Globus pallidus (tissue), 1 donor: ENCODE measurements at regions not wholly inside any gene's neighbourhood (a gene's known extent, or its start where the extent isn't known, plus 50 kb on each side); places are given as distances from the start of the nearest gene placed in this dataset.

Experiments
- DNase-seq: peaks from one replicate; pipeline ENCODE4 v3.0.0-alpha.2; 2015; ENCODE audit warnings: low spot score

GRCh38 chr2:226199555-226199954 lies 600.1 kb downstream of the IRS1 start:
- DNase-seq: no peak

DNA sequence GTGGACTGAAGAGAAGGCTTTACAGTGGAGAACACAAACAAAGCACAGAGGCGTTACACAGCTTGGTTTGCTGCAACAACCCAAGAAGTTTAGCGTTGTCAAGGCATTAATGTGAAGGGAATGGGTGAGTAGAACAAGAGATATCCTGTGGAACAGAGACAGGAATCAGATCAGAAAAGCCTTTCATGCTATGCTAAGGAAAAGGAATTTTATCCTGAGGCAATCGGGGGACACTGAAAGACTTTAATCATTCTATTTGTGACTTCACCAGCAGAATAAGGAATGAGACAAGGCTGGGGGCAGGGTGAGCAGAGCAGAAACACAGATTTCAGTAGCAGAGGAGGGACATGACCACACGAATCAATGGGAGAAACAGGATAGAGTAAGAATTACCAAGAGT lies 600.7 kb downstream of the IRS1 start:
- no peak for DNase-seq

- no peak for DNase-seq
Measured at GRCh38 chr2:226190479-226191252, 609.0 kb downstream of the IRS1 start.

DNA sequence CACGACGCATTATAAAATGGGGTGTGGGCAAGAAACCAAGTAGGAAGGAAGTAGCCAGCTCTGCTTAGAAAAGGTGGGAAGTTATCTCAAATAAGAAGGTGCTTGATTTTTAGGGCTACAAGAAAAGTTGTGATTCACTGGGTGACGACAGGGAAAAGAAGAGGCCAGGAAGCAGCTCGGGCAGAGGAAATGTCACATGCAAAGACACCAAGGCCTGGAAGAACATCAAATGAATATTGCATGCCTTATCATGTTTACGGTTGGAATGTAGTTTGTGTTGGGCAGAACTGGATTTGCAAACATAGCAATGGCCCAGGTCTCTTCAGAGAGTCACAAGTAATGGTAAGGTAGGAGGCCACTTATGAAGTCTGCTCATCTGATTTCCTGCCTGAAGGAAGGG lies 610.6 kb downstream of the IRS1 start:
- DNase-seq: no peak

DNA sequence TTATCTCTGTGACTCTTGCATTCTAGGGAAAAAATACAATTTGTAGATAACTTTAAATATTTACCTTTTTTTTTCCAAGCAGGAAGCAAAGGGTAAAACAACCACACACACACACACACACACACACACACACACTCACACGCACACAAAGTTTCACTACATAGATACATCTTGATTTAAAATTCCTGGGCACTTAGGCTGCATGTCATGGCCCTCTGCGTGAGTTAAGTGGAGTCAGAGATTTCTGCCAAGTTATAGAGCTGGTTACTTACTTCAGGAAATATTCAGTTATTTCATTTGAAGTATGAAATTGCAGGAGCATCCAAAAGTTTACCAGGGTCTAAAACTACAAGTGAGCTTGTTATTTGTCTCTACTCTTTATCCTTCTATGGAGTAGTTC lies 612.0 kb downstream of the IRS1 start:
- DNase-seq: no peak

GRCh38 chr2:226187156-226187555 lies 612.5 kb downstream of the IRS1 start:
- DNase-seq: no peak

GRCh38 chr2:226185616-226186211 lies 613.9 kb downstream of the IRS1 start:
- no peak for DNase-seq

- DNase-seq: no peak
Measured at GRCh38 chr2:226184940-226185615, 614.5 kb downstream of the IRS1 start.

DNA sequence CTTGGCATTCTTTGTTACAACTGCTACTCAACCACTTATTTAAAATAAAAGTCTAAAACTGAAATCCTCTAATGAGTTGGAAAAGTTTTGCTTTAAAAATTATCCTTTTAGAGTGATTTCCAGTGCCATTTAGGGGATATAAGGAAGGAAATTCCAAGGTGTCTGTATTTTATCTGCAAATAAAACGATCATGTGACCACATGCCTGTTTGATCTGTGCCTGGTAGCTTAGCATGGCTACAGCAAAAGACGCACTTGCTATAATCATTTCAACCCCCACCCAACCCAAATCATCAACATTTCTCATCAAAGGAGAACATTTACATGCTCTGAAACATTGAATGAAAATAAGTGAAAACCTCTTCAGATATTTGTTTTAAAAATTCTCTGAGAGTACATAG lies 615.1 kb downstream of the IRS1 start:
- DNase-seq: no peak

DNA sequence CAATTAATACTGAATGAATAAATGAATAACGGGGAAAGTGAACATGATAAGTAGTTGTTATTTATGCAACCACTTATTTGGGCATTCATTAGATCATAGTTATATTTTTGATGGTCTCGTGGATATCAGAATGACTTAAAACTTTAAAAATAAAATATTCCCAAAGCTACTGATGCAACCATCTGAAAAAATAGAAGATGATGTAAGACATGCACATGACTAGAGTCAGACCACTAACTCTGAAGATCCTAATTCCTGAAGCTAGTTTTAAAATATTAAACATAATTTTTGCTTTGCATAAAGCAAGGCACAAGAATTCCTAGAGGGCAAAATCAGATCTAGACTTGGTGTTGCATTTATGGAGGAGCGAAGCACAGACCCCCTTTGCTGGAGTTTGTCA lies 616.1 kb downstream of the IRS1 start:
- no peak for DNase-seq

DNA sequence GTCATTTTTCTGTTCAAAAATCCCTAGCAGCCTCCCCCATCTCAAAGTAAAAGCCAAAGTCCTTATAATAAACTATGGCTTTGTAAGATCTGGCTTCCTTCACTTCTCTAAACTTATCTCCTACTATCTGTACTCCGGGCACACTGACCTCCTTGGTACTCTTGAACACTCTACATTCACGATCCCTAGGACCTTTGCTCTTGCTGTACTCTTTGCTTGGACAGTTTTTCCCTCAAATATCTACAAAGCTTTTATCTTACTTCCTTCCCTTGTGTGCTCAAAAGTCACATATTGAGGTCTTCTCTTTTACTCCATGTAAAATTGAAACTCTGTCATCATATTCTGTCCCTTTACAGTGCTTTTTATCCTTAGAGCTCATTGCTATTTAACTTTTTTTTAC lies 616.6 kb downstream of the IRS1 start:
- no peak for DNase-seq

GRCh38 chr2:226181909-226182308 lies 617.7 kb downstream of the IRS1 start:
- DNase-seq: no peak

DNA sequence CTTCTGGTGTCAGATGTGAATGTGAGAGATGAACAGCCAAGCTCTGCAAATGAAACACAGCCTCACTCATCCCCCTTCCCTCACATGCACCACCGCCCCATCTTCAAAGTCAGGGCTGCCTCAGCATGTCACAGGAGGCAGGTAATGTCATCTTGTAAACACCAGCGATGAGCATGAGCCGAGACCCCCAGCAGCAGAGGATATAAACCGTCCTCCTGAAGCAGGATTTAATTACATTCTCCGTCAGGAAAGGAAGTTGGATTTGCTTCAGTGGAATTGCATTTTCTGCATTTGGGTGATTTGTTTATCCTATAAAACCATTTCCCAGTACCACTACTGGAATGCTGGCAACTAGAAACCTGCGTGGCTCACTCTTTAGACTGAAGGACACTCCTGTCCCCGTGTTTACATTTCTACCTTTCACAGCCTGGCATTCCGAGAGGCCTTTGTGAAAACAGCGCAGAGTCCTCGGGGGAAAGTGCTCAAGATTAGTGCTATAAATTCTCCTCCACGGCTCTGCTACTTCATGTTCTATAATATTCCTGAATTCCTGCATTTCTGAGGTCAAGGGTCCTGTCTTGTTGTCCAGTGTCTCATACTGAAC lies 619.2 kb downstream of the IRS1 start:
- no peak for DNase-seq

GRCh38 chr2:226179010-226179409 lies 620.6 kb downstream of the IRS1 start:
- DNase-seq: no peak

- no peak for DNase-seq
Measured at GRCh38 chr2:226176283-226176984, 623.2 kb downstream of the IRS1 start.

GRCh38 chr2:226174390-226174789 lies 625.2 kb downstream of the IRS1 start:
- DNase-seq: no peak

DNA sequence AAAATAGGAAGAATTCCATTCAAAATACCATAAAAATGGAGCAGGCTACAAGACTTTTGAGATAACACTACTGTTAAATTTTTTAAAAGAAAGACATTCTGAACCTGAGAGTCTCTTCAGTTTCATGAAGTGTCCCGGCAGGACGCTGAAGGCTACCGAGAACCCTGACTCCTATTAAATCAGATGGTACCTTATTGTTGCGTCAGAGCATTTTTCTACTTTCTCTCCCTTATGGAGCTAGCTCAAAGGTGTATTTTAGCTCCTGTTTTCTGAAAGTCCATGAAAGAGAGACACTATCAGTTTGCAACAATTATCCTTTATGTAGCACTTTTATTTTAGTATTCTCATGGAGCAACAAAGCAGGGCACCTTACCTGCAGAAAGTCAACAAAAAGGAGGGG lies 626.7 kb downstream of the IRS1 start:
- DNase-seq: no peak

GRCh38 chr2:226172309-226172708 lies 627.3 kb downstream of the IRS1 start:
- no peak for DNase-seq

GRCh38 chr2:226169751-226170581 lies 629.7 kb downstream of the IRS1 start:
- no peak for DNase-seq

DNA sequence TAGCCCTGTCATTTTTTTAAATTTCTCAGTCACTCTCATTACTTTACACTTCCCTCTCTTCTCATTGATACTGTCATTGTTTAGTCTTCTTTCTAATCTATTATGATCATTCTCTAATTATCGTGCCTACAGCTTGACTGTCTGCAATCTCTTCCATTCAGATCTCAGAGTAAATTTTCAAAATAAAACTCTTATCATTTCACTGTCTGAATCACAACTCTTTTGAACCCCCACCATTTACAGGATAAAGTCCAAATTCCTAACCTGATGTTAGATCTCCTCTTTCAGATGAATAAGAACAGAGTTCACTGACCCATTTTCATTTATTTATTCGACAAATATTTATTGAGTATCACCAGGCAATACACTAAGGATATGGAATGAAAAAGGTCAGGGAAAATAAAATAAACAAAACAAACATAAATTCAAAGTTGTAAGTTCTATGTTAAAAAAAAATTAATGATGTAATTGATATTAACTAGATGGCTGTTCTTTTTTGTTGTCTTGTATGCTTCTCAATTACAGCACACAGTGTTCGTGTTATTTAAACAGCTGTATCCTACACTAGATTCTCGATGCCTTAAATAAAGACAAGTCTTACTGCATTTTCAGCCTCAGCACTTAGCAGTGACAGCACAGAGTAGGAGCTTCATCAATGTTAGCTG lies 631.0 kb downstream of the IRS1 start:
- no peak for DNase-seq

DNA sequence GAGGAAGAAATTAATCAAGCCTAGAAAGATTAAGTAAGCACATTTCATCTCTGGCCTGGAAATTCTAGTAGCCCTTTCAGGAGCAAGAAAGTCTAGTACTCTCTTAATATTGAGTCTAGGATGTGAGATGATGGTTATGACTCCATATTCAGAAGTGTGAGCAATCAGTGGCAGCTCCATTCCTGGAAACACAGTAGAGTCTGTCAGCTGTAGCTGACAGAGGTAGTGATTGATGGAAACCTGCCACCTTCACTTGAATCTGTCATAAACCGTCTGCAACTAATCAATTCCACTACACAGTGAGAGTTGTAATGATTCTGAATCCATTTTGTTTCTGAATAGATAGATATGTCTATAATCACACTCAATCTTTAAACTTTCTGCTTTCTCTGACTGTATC lies 635.1 kb downstream of the IRS1 start:
- DNase-seq: no peak
